ENCODE measurements at regions not wholly inside any gene's neighbourhood (a gene's known extent, or its start where the extent isn't known, plus 50 kb on each side); places are given as distances from the start of the nearest gene placed in this dataset.

DNA sequence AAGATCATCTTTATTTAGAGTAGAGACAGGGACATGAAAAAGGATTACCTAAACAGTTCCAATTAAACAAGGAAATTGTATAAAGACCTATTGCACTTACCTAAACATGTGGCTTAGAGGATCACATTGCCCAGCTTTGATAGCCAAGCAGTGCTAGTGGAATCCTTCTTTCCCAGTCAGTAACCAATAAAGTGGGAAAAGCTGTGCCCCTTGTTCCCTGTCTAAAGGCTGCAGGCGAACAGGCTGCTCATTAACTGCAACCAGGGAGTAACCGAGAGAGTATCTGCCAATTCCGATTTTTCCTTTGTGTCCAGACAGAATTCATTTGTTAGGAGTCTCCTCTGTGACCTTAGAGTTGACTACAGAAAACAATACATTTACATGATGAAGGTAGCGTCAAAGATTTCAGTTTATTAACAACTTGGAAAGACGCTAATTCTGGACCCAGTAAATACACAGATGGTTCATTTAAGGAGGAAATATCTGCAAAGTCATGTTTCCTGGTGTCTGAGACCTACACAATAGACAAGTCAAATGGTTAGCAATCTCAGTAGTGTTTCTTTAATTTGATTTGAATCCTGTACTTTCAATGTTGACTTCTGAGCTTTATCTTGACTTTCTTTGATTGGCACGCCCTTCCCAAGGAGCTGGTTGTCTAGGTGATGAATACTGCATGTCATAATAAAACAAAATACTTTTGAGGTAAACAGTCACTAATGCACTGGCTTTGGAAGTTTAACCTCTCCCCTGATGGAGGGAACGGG, 57.3 kb upstream of the MET start:
- no peak for DNase-seq

DNA sequence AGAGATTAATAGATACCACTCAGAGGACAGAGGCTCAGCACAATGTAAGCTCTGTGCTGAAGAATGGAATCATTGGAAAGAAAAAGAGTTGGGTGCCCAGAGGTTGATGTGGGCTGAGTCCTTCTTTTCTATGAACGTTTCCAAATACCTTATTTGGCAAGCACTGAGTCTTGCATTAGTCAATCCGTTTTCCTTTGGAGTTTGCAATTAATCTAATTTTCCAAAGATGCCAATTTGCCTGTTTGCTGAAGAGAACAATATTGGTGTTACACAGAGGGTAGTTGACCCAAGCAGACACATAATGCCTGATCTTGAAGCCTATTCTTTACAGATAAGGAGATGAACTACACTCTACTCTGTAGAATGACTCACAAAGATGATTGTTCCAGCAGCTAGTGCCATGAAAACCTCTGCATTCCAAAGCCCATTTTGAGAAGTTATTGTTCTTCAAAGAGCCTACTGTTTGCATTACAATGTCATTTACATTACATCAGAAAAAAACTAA, 55.4 kb upstream of the MET start:
- no peak for DNase-seq

GRCh38 chr7:116617878-116618277, 54.1 kb upstream of the MET start:
- no peak for DNase-seq

GRCh38 chr7:116618338-116619128, 53.5 kb upstream of the MET start:
- DNase-seq, result peak; percentile 57

DNA sequence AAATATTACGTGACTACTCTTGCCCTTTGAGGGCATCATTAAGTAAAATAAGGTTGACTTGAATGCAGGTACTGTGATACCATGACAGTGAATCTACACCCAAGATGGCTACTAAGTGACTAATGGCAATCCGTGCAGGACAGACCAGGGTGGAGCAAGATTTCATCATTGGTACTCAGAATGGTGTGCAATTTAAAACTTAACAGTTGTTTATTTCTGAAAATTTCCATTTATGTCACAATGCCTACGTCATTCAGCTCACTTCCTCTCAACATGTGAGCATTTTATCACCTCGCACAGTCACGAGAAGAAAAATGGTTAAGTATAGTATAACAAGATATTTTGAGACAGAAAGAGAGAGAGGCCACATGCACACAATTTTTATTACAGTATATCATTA, 50.3 kb upstream of the MET start:
- peak; percentile 94 for DNase-seq

Data from inflammatory macrophage treated with lipopolysaccharide for 4 hours (primary cell).